Mesothelial cell of epicardium (in vitro differentiated cells): ENCODE measurements at regions not wholly inside any gene's neighbourhood (a gene's known extent, or its start where the extent isn't known, plus 50 kb on each side); places are given as distances from the start of the nearest gene placed in this dataset.
"Not testable (repeated sequence)": the region's sequence is repeated elsewhere in the genome, so short reads cannot be mapped to it uniquely, and the experiment has no call there.

ENCODE experiments used
- DNase-seq, 2 experiments: peaks; one replicate each; pipeline ENCODE4 v3.0.0; 2021; ENCODE audit warnings: low spot score in 2 of 2; ENCODE audit not compliant: unreplicated experiment in 2 of 2
- H3K27ac Mint-ChIP-seq: 2 replicates; pipeline ENCODE4 v1.8.0; 2021; ENCODE audit warnings: mixed read lengths
- H3K27me3 Mint-ChIP-seq: 2 replicates; pipeline ENCODE4 v1.8.0; 2021; ENCODE audit warnings: low read depth, mixed read lengths
- H3K36me3 Mint-ChIP-seq: 2 replicates; pipeline ENCODE4 v1.8.0; 2021; ENCODE audit warnings: mixed read lengths
- H3K4me1 Mint-ChIP-seq: 2 replicates; pipeline ENCODE4 v1.8.0; 2021; ENCODE audit warnings: mixed read lengths
- H3K4me3 Mint-ChIP-seq: 2 replicates; pipeline ENCODE4 v1.8.0; 2021; ENCODE audit warnings: mild to moderate bottlenecking, moderate library complexity, mixed read lengths
- H3K9me3 Mint-ChIP-seq: 2 replicates; pipeline ENCODE4 v1.8.0; 2021; ENCODE audit warnings: mixed read lengths
- TF ChIP-seq, protein P1 (sequence below): fragments of 200-600 bp; sonication (generic); IDR thresholded peaks from one replicate; pipeline ENCODE4 v1.5.0; 2021; ENCODE audit warnings: antibody characterized with exemption; ENCODE audit not compliant: unreplicated experiment

DNA sequence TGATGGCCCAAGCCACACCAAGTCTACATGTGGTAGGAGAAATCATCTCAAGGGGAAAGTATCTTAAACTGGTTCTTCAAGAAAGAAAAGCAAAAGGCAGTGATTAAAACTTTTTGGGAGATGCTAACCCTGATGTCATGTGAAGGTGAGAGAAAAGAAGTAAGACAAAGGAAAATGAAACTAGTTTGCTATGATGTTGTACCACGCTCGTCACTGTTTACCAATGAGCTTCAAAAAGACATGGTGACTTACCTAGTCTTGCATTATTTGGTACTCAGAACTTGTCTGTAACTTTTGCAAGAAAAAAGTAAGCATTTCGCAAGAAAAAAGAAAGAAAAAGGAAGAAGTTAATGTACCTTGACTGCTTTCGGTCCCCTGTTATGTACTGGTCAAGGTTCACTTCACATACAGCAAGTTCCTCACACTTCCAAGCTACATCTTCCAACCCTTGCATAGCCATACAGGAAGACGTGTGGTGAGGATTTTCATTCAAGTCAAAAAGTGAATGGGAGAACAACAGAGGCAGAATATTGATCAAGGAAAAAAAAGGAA lies 739.3 kb downstream of the NR2F1-AS1 start:
- H3K27me3 Mint-ChIP-seq = no peaks in the 10 kb centered on the region
- no peak overlapping the region for H3K4me3 Mint-ChIP-seq
- H3K9me3 Mint-ChIP-seq = peaks cover 3% of the 10 kb centered on the region
- H3K27ac Mint-ChIP-seq = no peak overlapping the region
- no peak for DNase-seq
- no peaks in the 10 kb centered on the region for H3K36me3 Mint-ChIP-seq
- peaks cover 5% of the 10 kb centered on the region for H3K4me1 Mint-ChIP-seq
- TF ChIP-seq, protein P1, sequence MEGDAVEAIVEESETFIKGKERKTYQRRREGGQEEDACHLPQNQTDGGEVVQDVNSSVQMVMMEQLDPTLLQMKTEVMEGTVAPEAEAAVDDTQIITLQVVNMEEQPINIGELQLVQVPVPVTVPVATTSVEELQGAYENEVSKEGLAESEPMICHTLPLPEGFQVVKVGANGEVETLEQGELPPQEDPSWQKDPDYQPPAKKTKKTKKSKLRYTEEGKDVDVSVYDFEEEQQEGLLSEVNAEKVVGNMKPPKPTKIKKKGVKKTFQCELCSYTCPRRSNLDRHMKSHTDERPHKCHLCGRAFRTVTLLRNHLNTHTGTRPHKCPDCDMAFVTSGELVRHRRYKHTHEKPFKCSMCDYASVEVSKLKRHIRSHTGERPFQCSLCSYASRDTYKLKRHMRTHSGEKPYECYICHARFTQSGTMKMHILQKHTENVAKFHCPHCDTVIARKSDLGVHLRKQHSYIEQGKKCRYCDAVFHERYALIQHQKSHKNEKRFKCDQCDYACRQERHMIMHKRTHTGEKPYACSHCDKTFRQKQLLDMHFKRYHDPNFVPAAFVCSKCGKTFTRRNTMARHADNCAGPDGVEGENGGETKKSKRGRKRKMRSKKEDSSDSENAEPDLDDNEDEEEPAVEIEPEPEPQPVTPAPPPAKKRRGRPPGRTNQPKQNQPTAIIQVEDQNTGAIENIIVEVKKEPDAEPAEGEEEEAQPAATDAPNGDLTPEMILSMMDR = no peak

DNA sequence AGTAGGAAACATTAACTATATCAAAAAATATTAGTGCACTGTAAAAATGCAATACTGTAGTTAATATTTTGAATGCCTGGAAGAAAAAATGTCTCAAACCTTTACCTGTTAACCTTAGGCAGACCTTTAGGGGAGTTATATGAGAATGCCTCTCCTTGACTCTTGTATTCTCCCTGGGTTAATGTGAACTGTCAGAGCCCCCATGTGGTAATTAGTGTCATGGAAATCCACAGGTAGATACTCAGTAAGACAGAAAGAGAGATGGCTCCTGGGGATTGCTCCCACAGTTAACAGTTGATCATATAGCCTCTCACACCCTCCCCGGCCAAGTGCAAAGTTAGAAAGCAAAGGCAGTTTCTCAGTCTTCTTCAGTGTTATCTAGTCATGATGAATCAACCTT lies 742.8 kb downstream of the NR2F1-AS1 start:
- Mint-ChIP-seq H3K4me1 (no peaks in the 10 kb centered on the region), H3K9me3 (peaks cover 10% of the 10 kb centered on the region), H3K27me3 (no peaks in the 10 kb centered on the region), H3K36me3 (no peaks in the 10 kb centered on the region), H3K4me3 (no peak overlapping the region), H3K27ac (no peak overlapping the region)
- DNase-seq = no peak
- TF ChIP-seq, protein P1 = no peak

DNA sequence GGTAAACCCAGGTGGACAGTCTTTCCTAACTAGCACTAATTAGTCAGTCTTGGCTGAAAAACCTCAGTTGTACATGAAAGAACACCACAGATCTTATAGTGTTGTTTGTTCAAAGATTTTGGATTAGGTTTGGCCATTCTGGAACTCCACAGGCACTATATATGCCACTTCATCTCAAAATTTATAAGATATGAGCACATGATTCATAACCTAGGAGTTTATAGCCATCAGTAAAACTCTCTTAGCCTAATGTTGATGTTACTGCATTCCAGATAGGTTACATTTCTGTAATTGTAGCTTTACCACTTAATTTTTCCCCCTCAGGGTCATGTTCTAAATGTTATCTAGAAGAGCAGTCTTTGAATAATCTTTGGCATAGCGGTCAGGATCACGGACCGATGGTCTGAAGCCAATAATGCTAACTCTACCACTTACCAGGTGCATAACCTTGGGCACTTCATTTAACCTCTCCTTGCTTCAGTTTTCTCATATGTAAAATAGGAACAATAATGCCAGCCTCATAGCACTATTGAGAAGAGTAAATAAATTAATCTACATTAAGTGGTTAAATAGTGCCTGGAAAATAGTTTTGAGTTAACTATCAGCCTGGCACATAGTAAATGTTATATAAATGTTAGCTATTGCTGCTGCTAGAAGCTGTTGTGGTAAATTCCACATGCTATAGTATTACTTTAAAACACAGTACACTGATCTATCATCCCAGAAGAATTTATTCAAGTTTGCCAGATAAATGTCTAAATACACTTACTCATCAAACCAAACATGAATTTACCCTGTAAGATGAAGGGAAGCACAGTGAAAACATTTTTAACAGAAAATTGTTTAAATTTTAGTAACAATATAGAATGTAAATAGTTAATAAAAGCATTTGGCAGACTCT lies 743.9 kb downstream of the NR2F1-AS1 start:
- TF ChIP-seq, protein P1 = no peak
- Mint-ChIP-seq H3K27me3 (no peaks in the 10 kb centered on the region), H3K27ac (no peak overlapping the region), H3K9me3 (peaks cover 22% of the 10 kb centered on the region), H3K4me3 (no peak overlapping the region), H3K36me3 (no peaks in the 10 kb centered on the region), H3K4me1 (no peaks in the 10 kb centered on the region)
- DNase-seq = no peak

DNA sequence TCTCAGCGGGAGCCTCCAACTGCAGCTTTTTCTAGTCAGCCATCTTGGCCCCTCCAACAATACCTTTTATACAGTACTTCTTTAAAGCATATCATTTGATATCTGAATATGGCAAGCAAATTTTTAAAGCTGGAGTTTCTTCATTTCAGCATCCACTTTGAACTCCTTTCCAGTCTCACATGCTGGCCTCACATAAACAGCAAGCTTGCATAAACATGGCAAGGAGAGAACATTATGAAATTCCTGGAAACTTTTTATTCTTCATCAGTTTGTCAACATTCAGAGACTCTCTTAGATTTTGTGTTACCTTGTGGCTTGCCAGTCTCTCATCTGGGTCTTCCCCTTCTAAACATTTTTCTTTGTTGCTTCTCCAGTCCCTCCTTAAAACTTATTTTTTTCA lies 745.3 kb downstream of the NR2F1-AS1 start:
- no peak for DNase-seq
- Mint-ChIP-seq H3K9me3 (peaks cover 26% of the 10 kb centered on the region), H3K27ac (no peak overlapping the region), H3K4me1 (no peaks in the 10 kb centered on the region), H3K27me3 (no peaks in the 10 kb centered on the region), H3K36me3 (no peaks in the 10 kb centered on the region), H3K4me3 (no peak overlapping the region)
- TF ChIP-seq, protein P1 = no peak

DNA sequence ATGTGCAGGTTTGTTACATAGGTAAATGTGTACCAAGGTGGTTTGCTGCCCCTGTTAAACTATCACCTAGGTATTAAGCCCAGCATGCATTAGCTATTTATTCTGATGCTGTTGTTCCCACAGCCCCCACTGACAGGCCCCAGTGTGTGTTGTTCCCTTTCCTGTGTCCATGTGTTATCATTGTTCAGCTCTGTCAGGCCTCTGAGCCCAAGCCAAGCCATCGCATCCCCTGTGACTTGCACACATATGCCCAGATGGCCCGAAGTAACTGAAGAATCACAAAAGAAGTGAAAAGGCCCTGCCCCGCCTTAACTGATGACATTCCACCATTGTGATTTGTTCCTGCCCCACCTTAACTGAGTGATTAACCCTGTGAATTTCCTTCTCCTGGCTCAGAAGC lies 757.5 kb downstream of the NR2F1-AS1 start:
- H3K4me3 Mint-ChIP-seq, H3K4me1 Mint-ChIP-seq, H3K27me3 Mint-ChIP-seq, DNase-seq, H3K36me3 Mint-ChIP-seq, H3K9me3 Mint-ChIP-seq, H3K27ac Mint-ChIP-seq: not testable (repeated sequence)

DNA sequence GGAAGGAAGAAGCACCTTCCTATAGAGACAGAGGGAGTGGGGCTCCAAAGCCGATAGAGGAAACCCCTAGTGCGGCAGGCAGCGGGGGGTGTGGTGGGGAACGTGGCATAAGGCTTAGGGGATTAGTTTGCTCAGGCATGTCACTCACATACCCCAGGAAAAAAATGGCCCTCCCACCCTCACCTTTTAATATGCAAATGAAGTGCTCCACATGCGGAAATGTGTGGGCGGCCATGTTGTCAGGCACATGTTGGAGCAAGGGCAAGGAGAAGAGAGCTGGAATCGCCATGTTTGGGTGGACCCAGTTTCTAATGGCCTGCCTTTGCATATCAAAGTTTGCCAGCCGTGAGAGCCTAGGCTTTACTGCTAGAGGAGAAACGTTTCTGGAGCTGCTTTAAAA lies 758.8 kb downstream of the NR2F1-AS1 start:
- no peak for DNase-seq
- Mint-ChIP-seq H3K27me3 (peaks cover 3% of the 10 kb centered on the region), H3K36me3 (no peaks in the 10 kb centered on the region), H3K4me3 (no peak overlapping the region), H3K9me3 (peaks cover 13% of the 10 kb centered on the region), H3K4me1 (no peaks in the 10 kb centered on the region), H3K27ac (no peak overlapping the region)
- TF ChIP-seq, protein P1 = no peak
